Astrocyte (in vitro differentiated cells and primary cell): ENCODE measurements at regions not wholly inside any gene's neighbourhood (a gene's known extent, or its start where the extent isn't known, plus 50 kb on each side); places are given as distances from the start of the nearest gene placed in this dataset.

Experiments used
- DNase-seq: peaks from one replicate; pipeline ENCODE4 v3.0.0-alpha.2; 2010; ENCODE audit warnings: low read depth
- FAIRE-seq: peaks from 2 replicates; lab custom pipeline; 2011; peaks lifted over from hg19 to GRCh38; lab: Jason Lieb, UNC
- H2AFZ ChIP-seq: 2 replicates; pipeline ENCODE4 v1.6.0; 2012; ENCODE audit warnings: low read depth, low read length, inconsistent platforms
- H3K27ac ChIP-seq: 2 replicates; pipeline ENCODE4 v1.5.1; 2011; ENCODE audit warnings: low read depth, low read length, inconsistent platforms
- H3K27me3 ChIP-seq: 2 replicates; pipeline ENCODE4 v1.6.0; 2011; ENCODE audit warnings: low read length, inconsistent platforms; ENCODE audit not compliant: insufficient read depth
- H3K36me3 ChIP-seq: 2 replicates; pipeline ENCODE4 v1.5.1; 2011; ENCODE audit warnings: low read length, inconsistent platforms; ENCODE audit not compliant: insufficient read depth
- H3K4me1 ChIP-seq: 2 replicates; pipeline ENCODE4 v1.5.1; 2011; ENCODE audit warnings: low read length, inconsistent platforms; ENCODE audit not compliant: insufficient read depth
- H3K4me2 ChIP-seq: 2 replicates; pipeline ENCODE4 v1.6.0; 2012; ENCODE audit warnings: low read length, inconsistent platforms
- H3K4me3 ChIP-seq: 2 replicates; pipeline ENCODE4 v1.5.1; 2011; ENCODE audit warnings: low read depth, mild to moderate bottlenecking, low read length, inconsistent platforms; ENCODE audit not compliant: insufficient read depth
- H3K79me2 ChIP-seq: 2 replicates; pipeline ENCODE4 v1.6.0; 2012; ENCODE audit warnings: mild to moderate bottlenecking, low read length, inconsistent platforms; ENCODE audit not compliant: insufficient read depth
- H3K9ac ChIP-seq: 2 replicates; pipeline ENCODE4 v1.6.0; 2012; ENCODE audit warnings: mild to moderate bottlenecking, low read length, inconsistent platforms
- H3K9me3 ChIP-seq: 2 replicates; pipeline ENCODE4 v1.5.1; 2012; ENCODE audit warnings: low read depth, mild to moderate bottlenecking, low read length, inconsistent platforms; ENCODE audit not compliant: insufficient read depth
- H4K20me1 ChIP-seq: 2 replicates; pipeline ENCODE4 v1.6.0; 2012; ENCODE audit warnings: low read length, inconsistent platforms; ENCODE audit not compliant: insufficient read depth
- H3K27ac Mint-ChIP-seq: one replicate; pipeline ENCODE4 v1.8.0; 2021; ENCODE audit warnings: mild to moderate bottlenecking, mixed read lengths; ENCODE audit not compliant: unreplicated experiment
- H3K27me3 Mint-ChIP-seq: one replicate; pipeline ENCODE4 v1.8.0; 2021; ENCODE audit warnings: low read depth, mixed read lengths; ENCODE audit not compliant: unreplicated experiment
- H3K36me3 Mint-ChIP-seq: one replicate; pipeline ENCODE4 v1.8.0; 2021; ENCODE audit warnings: low read depth, mixed read lengths; ENCODE audit not compliant: unreplicated experiment
- H3K4me1 Mint-ChIP-seq: one replicate; pipeline ENCODE4 v1.8.0; 2021; ENCODE audit warnings: low read depth, mixed read lengths; ENCODE audit not compliant: unreplicated experiment
- H3K4me3 Mint-ChIP-seq: one replicate; pipeline ENCODE4 v1.8.0; 2021; ENCODE audit warnings: mild to moderate bottlenecking, moderate library complexity, mixed read lengths; ENCODE audit not compliant: unreplicated experiment
- H3K9me3 Mint-ChIP-seq: one replicate; pipeline ENCODE4 v1.8.0; 2021; ENCODE audit warnings: mild to moderate bottlenecking, mixed read lengths; ENCODE audit not compliant: unreplicated experiment
- EZH2 ChIP-seq: IDR thresholded peaks from 2 replicates; pipeline ENCODE4 v1.6.1; 2012; ENCODE audit warnings: mild to moderate bottlenecking, low read length, inconsistent platforms; ENCODE audit not compliant: insufficient read depth
- TF ChIP-seq, protein P1 (sequence below): IDR thresholded peaks from 2 replicates; pipeline ENCODE4 v1.5.1; 2011; ENCODE audit warnings: low read depth, mild to moderate bottlenecking, inconsistent platforms, low read length, moderate library complexity; ENCODE audit not compliant: insufficient read depth

DNA sequence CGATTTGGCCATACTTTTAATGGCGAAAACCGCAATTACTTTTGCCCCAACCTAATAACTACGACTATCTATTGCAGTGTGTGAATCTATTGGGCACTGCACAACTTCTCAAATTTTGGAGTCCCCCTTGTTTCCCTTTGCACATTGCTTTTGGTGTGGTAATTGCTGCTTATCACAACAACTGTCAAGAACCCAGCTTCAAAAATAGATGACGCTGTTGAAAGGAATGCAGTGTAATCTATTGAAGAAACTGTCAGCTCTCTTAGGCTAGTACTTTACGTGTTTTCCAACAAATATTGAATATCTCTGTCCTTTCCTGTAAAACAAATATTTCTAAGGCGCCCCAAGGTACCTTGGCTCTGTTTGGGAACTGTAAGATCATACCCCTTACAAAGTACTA is 222.8 kb upstream of the UBE2E2 start:
- Histone ChIP-seq H3K9me3 (no peaks in the 10 kb centered on the region), H3K9ac (no peak overlapping the region), H3K36me3 (no peaks in the 10 kb centered on the region), H3K4me1 (no peaks in the 10 kb centered on the region), H3K27ac (no peak overlapping the region), H4K20me1 (no peaks in the 10 kb centered on the region), H3K4me2 (peak overlapping the region; percentile 12), H3K4me3 (no peak overlapping the region), H2AFZ (no peak overlapping the region), H3K79me2 (no peaks in the 10 kb centered on the region), H3K27me3 (no peaks in the 10 kb centered on the region)
- peak; percentile 47 for DNase-seq
- Mint-ChIP-seq H3K27ac (peak overlapping the region; percentile 35), H3K9me3 (no peaks in the 10 kb centered on the region), H3K4me1 (peaks cover 8% of the 10 kb centered on the region), H3K4me3 (no peak overlapping the region), H3K27me3 (no peaks in the 10 kb centered on the region), H3K36me3 (no peaks in the 10 kb centered on the region)
- peak; percentile 20 for FAIRE-seq
- TF ChIP-seq, protein P1, sequence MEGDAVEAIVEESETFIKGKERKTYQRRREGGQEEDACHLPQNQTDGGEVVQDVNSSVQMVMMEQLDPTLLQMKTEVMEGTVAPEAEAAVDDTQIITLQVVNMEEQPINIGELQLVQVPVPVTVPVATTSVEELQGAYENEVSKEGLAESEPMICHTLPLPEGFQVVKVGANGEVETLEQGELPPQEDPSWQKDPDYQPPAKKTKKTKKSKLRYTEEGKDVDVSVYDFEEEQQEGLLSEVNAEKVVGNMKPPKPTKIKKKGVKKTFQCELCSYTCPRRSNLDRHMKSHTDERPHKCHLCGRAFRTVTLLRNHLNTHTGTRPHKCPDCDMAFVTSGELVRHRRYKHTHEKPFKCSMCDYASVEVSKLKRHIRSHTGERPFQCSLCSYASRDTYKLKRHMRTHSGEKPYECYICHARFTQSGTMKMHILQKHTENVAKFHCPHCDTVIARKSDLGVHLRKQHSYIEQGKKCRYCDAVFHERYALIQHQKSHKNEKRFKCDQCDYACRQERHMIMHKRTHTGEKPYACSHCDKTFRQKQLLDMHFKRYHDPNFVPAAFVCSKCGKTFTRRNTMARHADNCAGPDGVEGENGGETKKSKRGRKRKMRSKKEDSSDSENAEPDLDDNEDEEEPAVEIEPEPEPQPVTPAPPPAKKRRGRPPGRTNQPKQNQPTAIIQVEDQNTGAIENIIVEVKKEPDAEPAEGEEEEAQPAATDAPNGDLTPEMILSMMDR: no peak
- no peak for TF ChIP-seq EZH2

DNA sequence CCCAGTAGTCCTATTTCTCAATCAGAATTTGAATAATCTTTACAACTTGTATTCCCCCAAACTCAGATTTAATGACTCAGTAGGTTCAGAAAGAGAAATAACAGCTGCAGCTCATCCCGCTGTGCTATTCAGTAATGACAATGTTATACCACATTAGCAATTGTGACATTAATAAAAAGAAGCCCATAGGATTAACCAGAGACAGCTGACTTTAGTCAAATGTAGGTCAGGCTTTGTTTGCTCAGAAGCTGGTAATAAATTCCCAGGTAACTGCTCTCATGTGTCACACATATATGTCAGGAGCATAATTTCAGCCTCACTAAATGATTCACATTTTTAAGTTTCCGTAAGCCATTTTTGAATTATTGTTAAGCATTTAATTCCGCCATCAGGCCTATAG is 222.0 kb upstream of the UBE2E2 start:
- H3K9me3 ChIP-seq: no peaks in the 10 kb centered on the region
- no peak overlapping the region for H3K27ac Mint-ChIP-seq
- no peak overlapping the region for H3K9ac ChIP-seq

DNA sequence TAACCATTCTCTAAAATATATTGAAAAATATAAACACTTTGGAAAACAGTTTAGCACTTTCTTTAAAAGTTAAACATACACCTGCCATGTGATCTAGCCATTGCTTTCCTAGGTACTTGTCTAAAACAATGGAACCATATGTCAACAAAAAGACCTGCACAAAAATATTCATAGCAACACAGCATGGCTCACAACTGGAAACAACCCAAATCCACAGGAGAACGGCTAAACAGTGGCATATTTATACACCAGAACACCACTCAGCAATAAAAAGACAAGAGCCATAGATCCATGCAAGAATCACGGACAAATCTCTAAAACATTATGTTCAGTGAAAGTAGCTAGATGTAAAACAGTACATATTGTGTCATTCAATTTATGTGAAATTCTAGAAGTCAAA is 221.3 kb upstream of the UBE2E2 start:
- TF ChIP-seq, protein P1: no peak
- no peak for TF ChIP-seq EZH2
- Histone ChIP-seq H3K9me3 (no peaks in the 10 kb centered on the region), H3K27me3 (no peaks in the 10 kb centered on the region), H3K79me2 (no peaks in the 10 kb centered on the region), H3K36me3 (no peaks in the 10 kb centered on the region), H4K20me1 (no peaks in the 10 kb centered on the region), H3K4me1 (no peaks in the 10 kb centered on the region), H3K4me3 (no peak overlapping the region), H3K4me2 (no peak overlapping the region), H3K27ac (no peak overlapping the region), H2AFZ (no peak overlapping the region), H3K9ac (no peak overlapping the region)
- Mint-ChIP-seq H3K36me3 (no peaks in the 10 kb centered on the region), H3K4me3 (no peak overlapping the region), H3K27me3 (no peaks in the 10 kb centered on the region), H3K27ac (no peak overlapping the region), H3K4me1 (peaks cover 8% of the 10 kb centered on the region), H3K9me3 (no peaks in the 10 kb centered on the region)
- DNase-seq (no peak), FAIRE-seq (no peak)

More for the DNA sequence above, 222.0 kb upstream of the UBE2E2 start:
- Histone ChIP-seq H3K4me3 (no peak overlapping the region), H3K36me3 (no peaks in the 10 kb centered on the region), H2AFZ (no peak overlapping the region), H3K27me3 (no peaks in the 10 kb centered on the region), H4K20me1 (no peaks in the 10 kb centered on the region), H3K4me2 (no peak overlapping the region), H3K4me1 (no peaks in the 10 kb centered on the region), H3K79me2 (no peaks in the 10 kb centered on the region), H3K27ac (no peak overlapping the region)
- FAIRE-seq (no peak), DNase-seq (no peak)
- no peaks in the 10 kb centered on the region for H3K9me3 Mint-ChIP-seq
- no peak overlapping the region for H3K4me3 Mint-ChIP-seq
- no peaks in the 10 kb centered on the region for H3K27me3 Mint-ChIP-seq
- TF ChIP-seq, protein P1: no peak
- no peak for TF ChIP-seq EZH2
- H3K36me3 Mint-ChIP-seq: no peaks in the 10 kb centered on the region
- peaks cover 8% of the 10 kb centered on the region for H3K4me1 Mint-ChIP-seq
